Stomach (tissue), 4 donors: ENCODE measurements at regions not wholly inside any gene's neighbourhood (a gene's known extent, or its start where the extent isn't known, plus 50 kb on each side); places are given as distances from the start of the nearest gene placed in this dataset.

ENCODE experiments used
- CTCF ChIP-seq, 7 experiments: fragments of 450-650 bp in 4 of 7; fragments of 200-600 bp in 3 of 7; sonication (generic) in 3 of 7; IDR thresholded peaks; one replicate each; pipeline ENCODE4 v1.5.1; 2016 to 2019; ENCODE audit warnings: antibody characterized with exemption in 7 of 7, control low read depth in 2 of 7, mild to moderate bottlenecking in 1 of 7
- EP300 ChIP-seq: sonication (generic); formaldehyde crosslinking; IDR thresholded peaks from one replicate; pipeline ENCODE4 v1.6.1; 2017; ENCODE audit warnings: antibody characterized with exemption
- POLR2A ChIP-seq, 4 donors: fragments of 450-650 bp; IDR thresholded peaks; one replicate each; pipeline ENCODE4 v1.6.1; 2016; ENCODE audit warnings: antibody characterized with exemption in 4 of 4, control low read depth in 2 of 4, mild to moderate bottlenecking in 1 of 4, moderate library complexity in 1 of 4
- POLR2AphosphoS5 ChIP-seq, 3 donors: sonication (generic); formaldehyde crosslinking; IDR thresholded peaks; one replicate each; pipeline ENCODE4 v1.6.1; 2016; ENCODE audit warnings: antibody characterized with exemption in 3 of 3

GRCh38 chr4:130449741-130450140 is 1353.8 kb downstream of the C4orf33 start:
- TF ChIP-seq CTCF (IDR thresholded peaks at IDR 0.05) = no peak
- no peak for TF ChIP-seq EP300
- TF ChIP-seq POLR2A (IDR thresholded peaks at IDR 0.05) = no peak
- TF ChIP-seq POLR2AphosphoS5 (IDR thresholded peaks at IDR 0.05) = no peak
